Endothelial cell (in vitro differentiated cells): ENCODE measurements at regions not wholly inside any gene's neighbourhood (a gene's known extent, or its start where the extent isn't known, plus 50 kb on each side); places are given as distances from the start of the nearest gene placed in this dataset.

ENCODE experiments used
- DNase-seq: peaks from one replicate; pipeline ENCODE4 v3.0.0; 2021; ENCODE audit warnings: low spot score
- H3K27ac Mint-ChIP-seq: one replicate; pipeline ENCODE4 v1.8.0; 2021; ENCODE audit warnings: mixed read lengths, inconsistent platforms; ENCODE audit not compliant: unreplicated experiment
- H3K27me3 Mint-ChIP-seq: one replicate; pipeline ENCODE4 v1.8.0; 2021; ENCODE audit warnings: mild to moderate bottlenecking, moderate library complexity, mixed read lengths, inconsistent platforms; ENCODE audit not compliant: unreplicated experiment
- H3K36me3 Mint-ChIP-seq: one replicate; pipeline ENCODE4 v1.8.0; 2021; ENCODE audit warnings: mild to moderate bottlenecking, low read depth, mixed read lengths, inconsistent platforms; ENCODE audit not compliant: unreplicated experiment
- H3K4me1 Mint-ChIP-seq: one replicate; pipeline ENCODE4 v1.8.0; 2021; ENCODE audit warnings: mild to moderate bottlenecking, mixed read lengths, inconsistent platforms; ENCODE audit not compliant: unreplicated experiment
- H3K4me3 Mint-ChIP-seq: one replicate; pipeline ENCODE4 v1.8.0; 2021; ENCODE audit warnings: mild to moderate bottlenecking, mixed read lengths, inconsistent platforms; ENCODE audit not compliant: unreplicated experiment
- H3K9me3 Mint-ChIP-seq: one replicate; pipeline ENCODE4 v1.8.0; 2021; ENCODE audit warnings: mixed read lengths, inconsistent platforms; ENCODE audit not compliant: unreplicated experiment
- CTCF ChIP-seq: fragments of 200-600 bp; sonication (generic); IDR thresholded peaks from one replicate; pipeline ENCODE4 v1.5.0; 2021; ENCODE audit warnings: antibody characterized with exemption; ENCODE audit not compliant: unreplicated experiment

- H3K27ac Mint-ChIP-seq: no peak overlapping the region
- no peaks in the 10 kb centered on the region for H3K36me3 Mint-ChIP-seq
- no peak for DNase-seq
- no peaks in the 10 kb centered on the region for H3K27me3 Mint-ChIP-seq
- no peak overlapping the region for H3K4me3 Mint-ChIP-seq
- no peaks in the 10 kb centered on the region for H3K4me1 Mint-ChIP-seq
- H3K9me3 Mint-ChIP-seq: no peaks in the 10 kb centered on the region
- TF ChIP-seq CTCF: no peak
Observed at GRCh38 chr7:18343047-18343446, 152.5 kb upstream of the HDAC9 start.

- Mint-ChIP-seq H3K36me3 (no peaks in the 10 kb centered on the region), H3K4me1 (no peaks in the 10 kb centered on the region), H3K4me3 (no peak overlapping the region), H3K9me3 (no peaks in the 10 kb centered on the region), H3K27ac (no peak overlapping the region), H3K27me3 (peaks cover 2% of the 10 kb centered on the region)
- TF ChIP-seq CTCF: no peak
- no peak for DNase-seq
Observed at GRCh38 chr7:18344536-18344935, 151.0 kb upstream of the HDAC9 start.

- Mint-ChIP-seq H3K27ac (no peak overlapping the region), H3K4me3 (no peak overlapping the region), H3K9me3 (no peaks in the 10 kb centered on the region), H3K36me3 (no peaks in the 10 kb centered on the region), H3K27me3 (peaks cover 2% of the 10 kb centered on the region), H3K4me1 (no peaks in the 10 kb centered on the region)
- peak; percentile 60 for DNase-seq
- TF ChIP-seq CTCF: peak; percentile 77
Observed at GRCh38 chr7:18345641-18346234, 149.8 kb upstream of the HDAC9 start.

GRCh38 chr7:18347170-18347569 is 148.4 kb upstream of the HDAC9 start:
- TF ChIP-seq CTCF: no peak
- no peaks in the 10 kb centered on the region for H3K4me1 Mint-ChIP-seq
- no peak for DNase-seq
- no peaks in the 10 kb centered on the region for H3K9me3 Mint-ChIP-seq
- H3K36me3 Mint-ChIP-seq: no peaks in the 10 kb centered on the region
- H3K27ac Mint-ChIP-seq: no peak overlapping the region
- H3K4me3 Mint-ChIP-seq: no peak overlapping the region
- H3K27me3 Mint-ChIP-seq: peaks cover 2% of the 10 kb centered on the region

GRCh38 chr7:18350678-18351077 is 144.9 kb upstream of the HDAC9 start:
- no peaks in the 10 kb centered on the region for H3K36me3 Mint-ChIP-seq
- peaks cover 9% of the 10 kb centered on the region for H3K4me1 Mint-ChIP-seq
- DNase-seq: no peak
- TF ChIP-seq CTCF: no peak
- H3K9me3 Mint-ChIP-seq: no peaks in the 10 kb centered on the region
- no peak overlapping the region for H3K27ac Mint-ChIP-seq
- peaks cover 4% of the 10 kb centered on the region for H3K27me3 Mint-ChIP-seq
- no peak overlapping the region for H3K4me3 Mint-ChIP-seq
